ENCODE measurements at regions not wholly inside any gene's neighbourhood (a gene's known extent, or its start where the extent isn't known, plus 50 kb on each side); places are given as distances from the start of the nearest gene placed in this dataset.
"Not testable (repeated sequence)": the region's sequence is repeated elsewhere in the genome, so short reads cannot be mapped to it uniquely, and the experiment has no call there.

- no peak overlapping the region for H3K4me3 Mint-ChIP-seq
- H3K36me3 Mint-ChIP-seq (ENCODE audit: low read depth) = no peaks in the 10 kb centered on the region
- no peaks in the 10 kb centered on the region for H3K9me3 Mint-ChIP-seq
- H3K4me1 Mint-ChIP-seq = peaks cover 44% of the 10 kb centered on the region
- DNase-seq = no peak
- peaks cover 12% of the 10 kb centered on the region for H3K27me3 Mint-ChIP-seq (ENCODE audit: low read depth, poor library complexity)
- TF ChIP-seq CTCF (IDR thresholded peaks at IDR 0.05) = no peak
- no peak overlapping the region for H3K27ac Mint-ChIP-seq
Observed at GRCh38 chr7:65264258-65264657, 109.4 kb upstream of the ZNF92 start.

GRCh38 chr7:65260673-65261072 lies 113.0 kb upstream of the ZNF92 start:
- H3K36me3 Mint-ChIP-seq (ENCODE audit: low read depth); H3K9me3 Mint-ChIP-seq; H3K27me3 Mint-ChIP-seq (ENCODE audit: low read depth, poor library complexity); H3K4me3 Mint-ChIP-seq; DNase-seq: not testable (repeated sequence)
- H3K4me1 Mint-ChIP-seq = peaks cover 27% of the 10 kb centered on the region
- peak overlapping the region; percentile 87 for H3K27ac Mint-ChIP-seq

GRCh38 chr7:65259864-65260525 lies 113.7 kb upstream of the ZNF92 start:
- DNase-seq; H3K27me3 Mint-ChIP-seq (ENCODE audit: low read depth, poor library complexity); H3K4me3 Mint-ChIP-seq; H3K27ac Mint-ChIP-seq; H3K36me3 Mint-ChIP-seq (ENCODE audit: low read depth); H3K9me3 Mint-ChIP-seq: not testable (repeated sequence)
- peaks cover 21% of the 10 kb centered on the region for H3K4me1 Mint-ChIP-seq

GRCh38 chr7:65254061-65254460 lies 119.6 kb upstream of the ZNF92 start:
- H3K36me3 Mint-ChIP-seq (ENCODE audit: low read depth) = no peaks in the 10 kb centered on the region
- H3K4me1 Mint-ChIP-seq = peaks cover 34% of the 10 kb centered on the region

GRCh38 chr7:65251851-65252620 lies 121.6 kb upstream of the ZNF92 start:
- peak overlapping the region; percentile 94 for H3K27ac Mint-ChIP-seq
- H3K9me3 Mint-ChIP-seq = peaks cover 9% of the 10 kb centered on the region
- peak overlapping the region; percentile 96 for H3K4me3 Mint-ChIP-seq
- DNase-seq = peak; percentile 82
- H3K36me3 Mint-ChIP-seq (ENCODE audit: low read depth) = no peaks in the 10 kb centered on the region
- H3K27me3 Mint-ChIP-seq (ENCODE audit: low read depth, poor library complexity) = peaks cover 3% of the 10 kb centered on the region
- no peak for TF ChIP-seq CTCF (IDR thresholded peaks at IDR 0.05)
- peaks cover 35% of the 10 kb centered on the region for H3K4me1 Mint-ChIP-seq

More at GRCh38 chr7:65254061-65254460, 119.6 kb upstream of the ZNF92 start:
- H3K27ac Mint-ChIP-seq = no peak overlapping the region
- TF ChIP-seq CTCF (IDR thresholded peaks at IDR 0.05) = no peak
- H3K27me3 Mint-ChIP-seq (ENCODE audit: low read depth, poor library complexity) = no peaks in the 10 kb centered on the region
- H3K4me3 Mint-ChIP-seq = no peak overlapping the region
- DNase-seq = no peak
- H3K9me3 Mint-ChIP-seq = peaks cover 9% of the 10 kb centered on the region

GRCh38 chr7:65250697-65251395 lies 122.8 kb upstream of the ZNF92 start:
- peaks cover 5% of the 10 kb centered on the region for H3K27me3 Mint-ChIP-seq (ENCODE audit: low read depth, poor library complexity)
- DNase-seq = no peak
- no peaks in the 10 kb centered on the region for H3K36me3 Mint-ChIP-seq (ENCODE audit: low read depth)
- H3K4me3 Mint-ChIP-seq = peak overlapping the region; percentile 96
- H3K27ac Mint-ChIP-seq = no peak overlapping the region
- peaks cover 35% of the 10 kb centered on the region for H3K4me1 Mint-ChIP-seq
- TF ChIP-seq CTCF (IDR thresholded peaks at IDR 0.05) = no peak
- no peaks in the 10 kb centered on the region for H3K9me3 Mint-ChIP-seq

All from nephron progenitor cell (in vitro differentiated cells).